Mammary epithelial cell (primary cell): ENCODE measurements at regions not wholly inside any gene's neighbourhood (a gene's known extent, or its start where the extent isn't known, plus 50 kb on each side); places are given as distances from the start of the nearest gene placed in this dataset.

Experiments used
- EZH2 ChIP-seq: IDR thresholded peaks from 2 replicates; pipeline ENCODE4 v1.6.1; 2012; ENCODE audit warnings: low read length, inconsistent platforms, borderline replicate concordance
- TF ChIP-seq, protein P1 (sequence below), 2 donors: IDR thresholded peaks in 1 of 2; conservative IDR thresholded peaks in 1 of 2; 2 replicates each; pipeline ENCODE4 v1.5.1; 2011 to 2012; ENCODE audit warnings: inconsistent platforms in 2 of 2, low read length in 2 of 2, mild to moderate bottlenecking in 2 of 2, control low read depth in 1 of 2, low read depth in 1 of 2; ENCODE audit not compliant: insufficient read depth in 1 of 2; ENCODE audit errors: extremely low read depth in 1 of 2

DNA sequence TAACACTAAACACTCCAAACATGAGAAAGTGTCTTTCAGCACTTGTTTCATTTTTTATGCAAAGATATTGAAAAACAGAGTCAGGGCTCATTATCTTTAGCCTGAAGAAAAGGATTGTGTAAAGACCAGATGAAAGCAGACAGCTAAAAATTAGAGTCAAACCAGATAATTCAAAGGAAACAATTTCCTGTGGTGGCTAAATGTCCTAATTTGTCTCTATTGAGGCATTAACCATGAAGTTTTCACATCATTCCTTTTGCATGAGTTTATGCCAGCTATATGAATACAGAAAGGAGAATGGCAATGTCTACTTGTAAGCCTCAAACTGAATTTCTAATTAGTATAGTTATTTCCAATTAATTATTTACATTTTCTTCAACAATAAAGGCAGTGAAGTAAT, 338.5 kb downstream of the FSCB start:
- TF ChIP-seq, protein P1, sequence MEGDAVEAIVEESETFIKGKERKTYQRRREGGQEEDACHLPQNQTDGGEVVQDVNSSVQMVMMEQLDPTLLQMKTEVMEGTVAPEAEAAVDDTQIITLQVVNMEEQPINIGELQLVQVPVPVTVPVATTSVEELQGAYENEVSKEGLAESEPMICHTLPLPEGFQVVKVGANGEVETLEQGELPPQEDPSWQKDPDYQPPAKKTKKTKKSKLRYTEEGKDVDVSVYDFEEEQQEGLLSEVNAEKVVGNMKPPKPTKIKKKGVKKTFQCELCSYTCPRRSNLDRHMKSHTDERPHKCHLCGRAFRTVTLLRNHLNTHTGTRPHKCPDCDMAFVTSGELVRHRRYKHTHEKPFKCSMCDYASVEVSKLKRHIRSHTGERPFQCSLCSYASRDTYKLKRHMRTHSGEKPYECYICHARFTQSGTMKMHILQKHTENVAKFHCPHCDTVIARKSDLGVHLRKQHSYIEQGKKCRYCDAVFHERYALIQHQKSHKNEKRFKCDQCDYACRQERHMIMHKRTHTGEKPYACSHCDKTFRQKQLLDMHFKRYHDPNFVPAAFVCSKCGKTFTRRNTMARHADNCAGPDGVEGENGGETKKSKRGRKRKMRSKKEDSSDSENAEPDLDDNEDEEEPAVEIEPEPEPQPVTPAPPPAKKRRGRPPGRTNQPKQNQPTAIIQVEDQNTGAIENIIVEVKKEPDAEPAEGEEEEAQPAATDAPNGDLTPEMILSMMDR (conservative IDR thresholded peaks at IDR 0.05 in 1 of 2, IDR thresholded peaks at IDR 0.05 in 1 of 2; ENCODE audit: extremely low read depth in 1 of 2, insufficient read depth in 1 of 2, low read depth in 1 of 2, low read length in 2 of 2) = no peak
- no peak for TF ChIP-seq EZH2
